Stimulated activated CD4-positive, alpha-beta T cell treated with anti-CD3 and anti-CD28 coated beads, Interleukin-1b, Interleukin-23, amount 100 ng/mL, for 48 hours (primary cell): ENCODE measurements at regions not wholly inside any gene's neighbourhood (a gene's known extent, or its start where the extent isn't known, plus 50 kb on each side); places are given as distances from the start of the nearest gene placed in this dataset.

Source experiments
- DNase-seq: peaks from one replicate; pipeline ENCODE4 v3.0.0-alpha.2; 2020

GRCh38 chr3:96734273-96735009 lies 80.0 kb upstream of the EPHA6 start:
- DNase-seq: no peak

- no peak for DNase-seq
These were observed 66.3 kb upstream of the EPHA6 start for GRCh38 chr3:96748139-96748538.

- DNase-seq: no peak
These were observed 64.2 kb upstream of the EPHA6 start for GRCh38 chr3:96750094-96750767.

DNA sequence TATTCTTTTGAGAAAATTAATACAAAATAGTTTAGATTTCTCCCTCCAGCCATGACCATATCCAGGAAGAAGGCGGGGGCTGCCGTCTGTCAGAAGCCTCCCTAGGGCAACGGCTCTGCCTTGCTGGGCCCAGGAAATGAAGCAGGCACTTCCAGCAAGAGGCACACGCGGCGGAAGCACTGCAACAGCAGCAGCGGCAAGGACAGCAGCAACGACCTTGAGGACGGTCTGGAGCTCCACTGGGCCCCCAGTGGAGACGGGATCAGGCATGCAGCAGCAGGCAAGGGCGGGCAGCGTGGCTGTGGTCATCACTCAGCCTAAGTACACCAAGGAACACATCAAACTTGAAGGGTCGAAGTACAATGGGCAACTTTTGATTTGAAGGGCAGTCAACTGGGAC lies 61.3 kb upstream of the EPHA6 start:
- no peak for DNase-seq

GRCh38 chr3:96754128-96754527 lies 60.3 kb upstream of the EPHA6 start:
- no peak for DNase-seq

DNA sequence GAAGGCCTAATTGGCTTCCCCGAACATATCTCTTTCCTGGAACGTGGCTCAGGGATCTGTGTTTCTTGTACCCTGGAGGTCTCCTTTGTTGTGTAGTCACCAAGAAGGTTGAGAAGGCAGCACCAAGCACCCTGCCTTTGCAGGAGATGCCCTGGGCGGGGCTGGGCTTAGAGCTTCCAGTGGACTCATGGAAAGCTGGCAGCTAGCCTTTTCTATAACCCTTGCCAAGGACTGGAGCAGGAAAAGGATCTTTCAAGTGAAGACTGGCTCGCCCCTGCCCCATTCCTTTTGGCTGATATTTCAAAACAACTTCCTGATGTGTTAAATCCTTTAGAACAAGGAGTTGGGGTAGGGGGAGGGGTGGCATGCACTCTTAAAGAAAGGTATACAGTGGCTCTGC lies 58.9 kb upstream of the EPHA6 start:
- no peak for DNase-seq

GRCh38 chr3:96756516-96756915 lies 57.9 kb upstream of the EPHA6 start:
- DNase-seq: no peak

GRCh38 chr3:96760956-96761355 lies 53.4 kb upstream of the EPHA6 start:
- no peak for DNase-seq
